8988T (cell line): ENCODE measurements at regions not wholly inside any gene's neighbourhood (a gene's known extent, or its start where the extent isn't known, plus 50 kb on each side); places are given as distances from the start of the nearest gene placed in this dataset.

Experiments used
- DNase-seq: peaks from one replicate; pipeline ENCODE4 v3.0.0; 2011

DNA sequence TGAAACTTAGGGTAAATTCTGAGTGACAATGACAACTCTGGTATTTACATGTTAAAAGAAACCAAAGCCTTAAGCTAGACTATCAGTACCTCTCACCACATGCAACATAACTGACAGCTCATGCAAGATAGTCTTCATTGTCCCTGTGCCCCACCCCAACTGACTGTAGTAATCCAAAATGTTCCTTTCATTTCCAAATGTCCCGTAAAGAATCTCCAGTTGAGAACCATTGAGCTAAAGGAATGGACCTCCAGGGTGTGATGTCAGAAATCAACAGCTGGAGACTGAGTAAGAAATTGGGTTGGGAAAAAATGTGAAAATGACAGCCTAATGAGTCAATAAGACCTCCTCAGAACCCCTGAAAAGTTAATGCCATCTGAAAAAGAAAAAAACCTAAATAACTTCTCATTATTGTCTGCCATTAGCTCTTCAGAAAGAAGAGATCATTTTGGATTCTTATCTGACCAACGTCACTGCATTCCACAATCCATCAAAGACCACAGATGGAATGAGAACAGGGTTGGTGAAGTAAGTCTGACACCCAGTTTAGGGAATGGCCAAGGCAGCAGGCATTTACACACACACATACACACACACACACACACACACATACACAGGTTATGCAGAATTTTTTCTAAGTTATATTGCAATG, 51.7 kb upstream of the ACVR2A start:
- DNase-seq, result no peak

GRCh38 chr2:147790580-147790979, 54.2 kb upstream of the ACVR2A start:
- no peak for DNase-seq

DNA sequence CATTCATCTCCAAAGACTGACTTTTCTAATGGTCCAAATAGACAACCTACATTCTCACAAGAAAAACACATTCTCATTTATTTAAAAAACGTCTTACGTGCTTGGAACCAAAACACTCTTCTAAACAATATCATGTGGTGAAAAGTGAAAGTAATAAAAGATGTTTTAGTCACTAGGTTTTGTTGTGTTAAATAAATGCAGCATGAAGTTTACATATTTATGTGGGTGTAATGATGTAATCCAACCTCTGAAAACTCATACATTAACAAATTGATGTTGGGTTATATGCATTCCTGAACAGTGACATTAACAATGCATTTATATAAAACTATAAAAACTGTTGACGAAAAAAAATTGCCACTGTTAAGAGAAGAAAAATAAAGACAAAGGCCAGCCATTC, 55.1 kb upstream of the ACVR2A start:
- DNase-seq, result no peak

DNA sequence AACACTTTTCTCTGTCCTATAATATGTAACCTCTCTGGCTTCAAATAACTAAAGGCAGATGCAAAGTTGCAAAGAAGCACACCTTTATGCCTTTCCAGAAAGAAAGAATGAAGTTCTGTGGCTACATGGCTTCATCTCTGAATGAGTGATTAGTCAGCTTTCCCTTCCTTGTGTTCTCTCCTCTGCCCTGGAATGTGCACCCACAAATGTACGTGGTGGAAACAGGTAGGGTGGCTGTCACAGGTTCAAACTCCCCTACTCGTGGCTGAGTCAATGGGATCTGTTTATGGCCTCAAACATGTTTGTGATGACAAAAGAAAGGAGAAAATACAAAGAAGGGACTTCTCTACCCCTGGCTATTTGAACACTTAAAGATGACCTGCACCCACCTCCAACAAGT, 55.5 kb upstream of the ACVR2A start:
- DNase-seq, result no peak

- no peak for DNase-seq
These were observed 62.5 kb upstream of the ACVR2A start for GRCh38 chr2:147782141-147782930.

DNA sequence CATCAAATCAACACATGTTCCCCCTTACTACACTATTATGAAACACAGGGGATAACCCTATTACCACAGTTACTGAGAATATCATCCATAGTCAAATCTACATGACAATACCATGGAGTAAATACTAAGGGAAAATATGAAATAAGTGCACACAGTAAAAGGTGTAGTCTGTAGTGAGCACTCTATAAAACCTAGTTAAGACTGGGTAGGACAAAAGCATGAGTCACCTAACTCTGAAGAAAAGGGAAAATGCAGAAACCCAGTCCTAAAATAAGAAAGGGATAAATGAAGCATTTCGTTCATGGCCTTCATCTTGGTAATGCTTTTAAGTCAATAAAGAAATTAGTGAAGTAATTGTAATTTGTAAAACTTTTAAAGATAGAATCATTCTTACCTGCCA, 65.4 kb upstream of the ACVR2A start:
- DNase-seq, result no peak

GRCh38 chr2:147777394-147777793, 67.4 kb upstream of the ACVR2A start:
- no peak for DNase-seq

DNA sequence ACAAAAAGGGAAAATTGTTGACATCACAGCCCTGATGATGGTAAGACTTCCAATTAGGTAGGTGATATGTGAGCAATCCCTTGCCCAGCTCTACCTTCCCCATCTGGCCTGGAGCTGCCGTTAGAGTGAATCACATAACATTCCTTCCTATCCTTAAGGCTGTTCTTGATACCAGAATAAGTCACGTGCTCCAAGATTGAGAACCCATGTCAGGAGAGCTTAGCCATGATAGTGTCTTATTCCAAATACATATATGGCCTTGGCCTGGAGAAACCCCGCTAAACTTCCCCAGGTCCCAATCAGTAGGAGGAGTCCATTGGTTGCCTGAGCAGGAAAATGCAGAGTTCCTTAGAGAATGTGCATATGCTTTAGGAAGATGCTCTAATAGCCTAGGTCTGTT, 70.0 kb upstream of the ACVR2A start:
- DNase-seq, result no peak

- no peak for DNase-seq
These were observed 71.3 kb upstream of the ACVR2A start for GRCh38 chr2:147773479-147773878.

DNA sequence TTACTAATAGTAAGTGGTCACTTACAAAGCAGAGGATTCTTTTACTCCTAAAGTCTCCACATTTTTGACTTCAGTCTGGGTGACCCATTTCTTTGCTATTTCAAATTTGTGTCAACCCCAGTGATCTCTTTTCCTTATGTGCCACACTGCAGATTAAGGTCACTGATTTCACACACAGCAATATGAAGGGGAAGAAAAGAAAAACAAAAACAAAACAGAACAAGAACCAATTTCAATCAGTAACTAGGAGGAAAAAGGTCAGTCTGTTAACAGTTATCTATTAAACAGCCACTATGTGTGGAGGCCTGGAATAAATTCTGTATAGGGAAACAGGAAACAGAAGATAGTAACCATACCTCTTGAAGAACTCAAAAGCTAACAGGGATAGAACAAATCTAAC, 72.0 kb upstream of the ACVR2A start:
- DNase-seq, result no peak

DNA sequence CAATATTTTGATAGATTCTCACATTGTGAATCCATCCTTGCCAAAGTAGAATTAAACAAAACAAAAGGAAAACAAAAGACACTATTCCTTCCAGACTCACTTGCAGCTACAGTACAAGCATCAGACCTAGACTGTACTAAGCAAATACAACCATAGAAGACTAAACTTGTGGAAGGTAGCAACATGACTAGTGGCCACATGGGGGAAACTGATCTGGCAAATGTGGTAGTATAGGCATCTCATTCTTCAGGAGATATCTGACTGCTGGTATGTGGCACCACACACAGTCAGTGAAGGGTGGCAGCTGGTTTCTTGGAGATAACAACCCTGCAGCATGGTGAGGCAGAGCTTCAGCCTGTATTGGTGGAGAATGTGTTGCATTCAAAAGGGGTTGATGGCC, 81.0 kb upstream of the ACVR2A start:
- no peak for DNase-seq

GRCh38 chr2:147760984-147761383, 83.8 kb upstream of the ACVR2A start:
- no peak for DNase-seq

DNA sequence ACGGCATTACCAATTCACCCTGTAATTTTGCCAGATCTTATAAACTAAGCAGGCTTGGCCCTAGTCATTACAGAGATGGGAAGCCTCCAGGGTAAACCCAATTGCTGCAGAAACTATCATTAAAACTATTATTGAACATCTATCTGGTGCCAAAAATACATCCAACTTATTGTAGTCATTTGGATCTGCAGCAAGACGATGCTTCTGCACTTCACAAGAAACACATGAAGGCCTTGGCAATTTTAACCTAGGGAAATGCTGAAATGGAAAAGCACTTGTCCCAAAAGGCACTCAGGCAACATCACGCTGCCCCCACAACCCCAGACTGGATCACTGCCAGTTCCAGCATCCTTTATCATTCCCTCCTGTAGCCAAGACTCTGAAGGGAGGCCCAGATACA, 85.3 kb upstream of the ACVR2A start:
- no peak for DNase-seq

DNA sequence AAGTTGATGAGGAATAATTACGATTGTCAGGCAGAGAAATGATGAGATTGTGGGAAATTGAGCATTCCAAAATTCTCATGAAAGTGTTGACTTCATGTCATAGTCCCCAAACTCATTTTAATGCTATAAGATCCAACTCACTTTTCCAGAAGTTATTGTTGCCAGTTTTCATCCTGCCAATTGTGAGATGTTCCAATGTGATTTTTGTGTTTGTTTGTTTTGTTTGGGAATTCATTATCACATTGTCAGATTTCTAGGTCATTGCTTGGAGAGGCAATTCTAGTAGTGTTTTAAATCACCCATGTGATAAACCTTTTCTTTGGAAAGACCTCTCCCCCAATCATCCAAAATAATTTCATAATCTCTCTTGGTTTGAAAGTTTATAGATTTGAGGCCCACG, 86.0 kb upstream of the ACVR2A start:
- no peak for DNase-seq

DNA sequence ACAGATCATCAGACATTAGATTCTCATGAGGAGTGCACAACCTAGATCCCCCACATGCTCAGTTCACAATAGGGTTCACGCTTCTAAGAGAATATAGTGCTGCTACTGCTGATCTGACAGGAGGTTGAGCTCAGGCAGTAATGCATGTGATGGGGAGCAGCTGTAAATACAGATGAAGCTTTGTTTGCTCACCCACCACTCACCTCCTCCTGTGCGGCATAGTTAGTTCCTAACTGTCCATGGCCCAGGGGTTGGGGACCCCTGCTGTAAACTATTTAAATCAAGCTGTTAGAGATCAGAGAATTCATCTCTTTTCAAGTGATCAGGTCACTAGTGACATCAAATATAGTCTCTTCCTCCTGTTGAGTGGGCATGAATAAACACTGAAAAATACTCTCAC, 88.8 kb upstream of the ACVR2A start:
- no peak for DNase-seq

- no peak for DNase-seq
These were observed 104.5 kb upstream of the ACVR2A start for GRCh38 chr2:147740211-147740927.

DNA sequence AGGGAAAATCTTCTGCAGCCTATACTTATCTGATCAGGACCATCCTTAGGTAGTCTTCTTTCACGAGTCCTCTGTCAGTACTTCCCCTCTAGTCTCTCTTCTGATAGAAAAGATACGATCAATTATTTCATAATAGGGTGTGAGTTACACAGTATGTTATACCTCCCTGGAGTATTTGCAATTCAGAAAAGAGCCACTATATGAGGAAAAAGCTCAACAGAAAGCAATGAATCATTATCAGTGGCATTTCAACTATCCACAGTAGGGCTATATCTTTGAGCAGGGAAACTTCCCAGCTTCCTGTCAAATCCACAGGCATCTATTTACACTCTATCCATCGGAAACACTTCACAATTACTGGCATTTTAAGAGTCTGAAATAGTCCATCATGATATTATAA, 105.3 kb upstream of the ACVR2A start:
- no peak for DNase-seq

DNA sequence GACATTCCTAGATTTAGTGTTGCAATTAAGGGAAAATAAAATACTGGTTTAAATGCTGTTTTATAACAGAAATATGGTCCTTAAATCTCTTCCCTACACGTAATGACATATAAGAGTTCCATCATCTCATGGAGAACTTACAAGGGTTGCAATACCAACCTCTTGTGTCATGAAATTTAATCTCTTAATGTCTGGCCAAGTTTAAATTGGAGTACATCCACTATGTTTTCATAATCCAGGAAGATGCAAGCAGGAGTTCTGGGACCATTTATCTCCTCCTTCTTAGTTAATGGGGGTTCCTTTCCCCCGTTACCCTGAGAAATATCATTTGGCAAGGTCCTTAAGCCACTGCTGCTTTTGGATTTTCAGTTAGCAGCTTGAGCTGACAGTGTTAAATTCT, 126.0 kb upstream of the ACVR2A start:
- no peak for DNase-seq

GRCh38 chr2:147716906-147717305, 127.9 kb upstream of the ACVR2A start:
- DNase-seq, result no peak

DNA sequence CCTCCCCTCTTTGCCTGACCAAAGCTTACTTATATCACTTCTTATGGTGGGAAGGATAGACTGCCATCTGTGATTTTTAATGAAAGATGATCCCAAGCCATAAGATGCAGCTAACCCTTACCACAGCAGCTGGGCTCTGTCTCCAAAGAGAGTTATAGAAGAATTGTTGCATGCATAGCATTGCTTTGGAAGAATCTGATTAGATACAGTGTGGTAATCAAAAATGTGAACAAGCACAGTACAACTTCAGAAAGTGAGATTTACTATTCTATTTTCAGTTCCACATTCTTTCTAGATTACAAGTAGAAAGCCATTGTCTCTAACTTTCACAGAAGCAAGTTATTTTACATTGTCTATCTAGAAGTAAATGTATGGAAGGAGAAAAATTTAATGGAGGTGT, 129.0 kb upstream of the ACVR2A start:
- no peak for DNase-seq

- DNase-seq, result no peak
These were observed 130.2 kb upstream of the ACVR2A start for GRCh38 chr2:147714582-147714981.

DNA sequence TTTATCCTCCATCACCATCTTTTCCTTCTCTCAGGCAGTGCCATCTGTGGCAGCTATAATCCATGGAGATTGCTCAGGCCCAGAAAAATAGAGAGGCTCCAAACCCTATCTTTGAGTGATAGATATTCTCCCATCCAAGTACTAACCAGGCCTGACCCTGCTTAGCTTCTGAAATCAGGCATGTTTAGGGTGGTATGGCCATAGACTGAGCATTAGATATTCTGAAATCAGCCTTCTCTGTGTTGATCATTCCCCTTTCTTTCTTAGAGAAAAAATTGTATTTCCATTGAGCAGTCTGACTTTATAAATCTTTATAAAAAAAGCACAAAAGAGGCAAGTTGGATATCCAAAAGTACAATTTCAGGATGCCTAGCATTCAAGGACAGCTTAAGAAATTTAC, 131.5 kb upstream of the ACVR2A start:
- DNase-seq, result no peak

DNA sequence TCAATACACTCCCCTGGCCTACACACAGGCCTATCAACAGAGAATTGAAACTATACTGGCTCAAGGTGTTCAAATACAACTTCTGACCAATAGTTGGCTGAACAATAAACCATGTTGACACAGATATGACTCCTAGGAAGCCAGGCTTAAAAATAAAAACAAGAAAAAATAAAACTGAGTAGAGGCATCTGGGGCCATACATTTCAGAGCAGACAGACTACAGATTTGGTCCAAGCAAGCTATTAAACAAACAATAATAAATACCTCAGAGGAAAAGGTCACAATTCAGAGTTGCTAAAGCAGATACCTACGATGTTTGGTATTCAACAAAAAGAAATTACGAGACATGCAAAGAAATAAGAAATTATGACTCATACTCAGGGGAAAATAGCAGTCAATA, 132.8 kb upstream of the ACVR2A start:
- no peak for DNase-seq

DNA sequence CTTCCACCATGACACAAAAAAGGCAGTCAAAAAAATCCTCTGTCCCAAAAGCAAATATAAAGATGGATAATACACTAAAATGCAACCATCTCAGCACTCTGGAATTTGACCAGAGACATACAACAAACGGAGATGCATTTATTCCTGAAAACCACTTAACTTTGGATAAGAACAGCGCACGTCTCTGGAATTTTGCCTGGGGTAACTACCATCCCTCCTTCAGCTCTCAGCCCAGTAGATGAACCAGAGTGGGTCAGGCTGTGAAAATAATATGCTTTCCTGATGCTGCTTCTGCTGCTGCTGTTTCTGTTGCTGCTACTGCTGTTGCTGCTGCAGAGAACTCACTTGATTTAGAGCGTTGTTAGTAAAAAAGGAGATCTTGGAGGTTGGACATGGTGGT, 133.8 kb upstream of the ACVR2A start:
- no peak for DNase-seq
